Sigmoid colon (tissue), 6 donors: ENCODE measurements at regions not wholly inside any gene's neighbourhood (a gene's known extent, or its start where the extent isn't known, plus 50 kb on each side); places are given as distances from the start of the nearest gene placed in this dataset.

Source experiments
- DNase-seq: peaks from one replicate; pipeline ENCODE4 v3.0.0-alpha.2; 2019
- H3K27ac ChIP-seq, 4 donors: fragments of 200-600 bp; sonication (generic); one replicate each; pipeline ENCODE4 v1.5.1; 2016 to 2019; ENCODE audit warnings: mild to moderate bottlenecking in 1 of 4
- H3K27me3 ChIP-seq, 3 donors: fragments of 200-600 bp; sonication (generic); one replicate each; pipeline ENCODE4 v1.5.1; 2019; ENCODE audit warnings: mild to moderate bottlenecking in 1 of 3
- H3K36me3 ChIP-seq, 4 donors: fragments of 200-600 bp; sonication (generic); one replicate each; pipeline ENCODE4 v1.5.1; 2016 to 2019
- H3K4me1 ChIP-seq, 4 donors: fragments of 200-600 bp; sonication (generic); one replicate each; pipeline ENCODE4 v1.5.1; 2017 to 2019
- H3K4me3 ChIP-seq, 4 donors: fragments of 200-600 bp; sonication (generic); one replicate each; pipeline ENCODE4 v1.5.1; 2017 to 2019; ENCODE audit warnings: mild to moderate bottlenecking in 2 of 4, moderate library complexity in 1 of 4
- H3K9me3 ChIP-seq, 4 donors: fragments of 200-600 bp in 3 of 4; sonication (generic) in 3 of 4; one replicate each; pipeline versions ENCODE4 v1.5.1 to v1.6.1; 2013 to 2019
- EP300 ChIP-seq, 4 donors: sonication (generic); formaldehyde crosslinking; IDR thresholded peaks; one replicate each; pipeline ENCODE4 v1.6.1; 2017; ENCODE audit warnings: antibody characterized with exemption in 4 of 4
- POLR2A ChIP-seq, 2 donors: fragments of 450-650 bp; IDR thresholded peaks; one replicate each; pipeline ENCODE4 v1.6.1; 2016; ENCODE audit warnings: antibody characterized with exemption in 2 of 2, mild to moderate bottlenecking in 2 of 2, moderate library complexity in 2 of 2
- POLR2AphosphoS5 ChIP-seq, 4 donors: sonication (generic); formaldehyde crosslinking; IDR thresholded peaks; one replicate each; pipeline ENCODE4 v1.6.1; 2017; ENCODE audit warnings: antibody characterized with exemption in 4 of 4
- WGBS, 2 donors: extraction: QIAGEN DNeasy Blood & Tissue Kit; methylation state at CpG; one replicate each; pipeline ENCODE4 v1.1.7; 2013; 5-methylcytosine and 5-hydroxymethylcytosine counted together
- intact Hi-C: fragments of 100-400 bp; cut with DNase I; formaldehyde crosslinking; loops from one replicate; pipeline ENCODE4 v1.15.1; 2023
- TF ChIP-seq, protein P1 (sequence below), 4 experiments: fragments of 450-650 bp in 3 of 4; fragments of 200-600 bp in 1 of 4; IDR thresholded peaks; one replicate each; pipeline ENCODE4 v1.5.1; 2016 to 2019; ENCODE audit warnings: antibody characterized with exemption in 4 of 4, mild to moderate bottlenecking in 3 of 4, moderate library complexity in 2 of 4
- donor health status: healthy with polysubstance abuse.
- donor health status: healthy.

DNA sequence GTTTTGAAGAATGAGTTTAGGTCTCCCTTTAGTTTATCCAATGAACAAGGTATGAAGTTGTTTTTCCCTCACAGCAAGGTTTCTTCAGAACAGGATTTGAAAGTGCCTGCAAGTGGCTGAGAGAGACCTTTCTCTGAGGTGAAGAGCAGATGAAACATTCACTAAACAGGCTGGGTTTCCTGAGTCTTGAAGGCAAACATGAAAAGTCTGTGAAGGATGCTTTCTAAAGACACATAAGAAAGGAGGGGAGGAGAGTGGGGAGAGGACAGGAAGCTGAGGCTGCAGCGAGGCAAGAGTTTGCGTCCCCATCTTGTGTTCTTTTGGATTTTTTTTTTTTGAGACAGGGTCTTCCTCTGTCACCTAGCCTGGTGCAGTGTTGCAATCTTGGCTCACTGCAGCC, 95.7 kb upstream of the SIM2 start:
- WGBS, 2 donors, result 31 to 51% methylated on average over 2 of the region's 2 CpGs
- H3K36me3 ChIP-seq, result no peaks in the 10 kb centered on the region

DNA sequence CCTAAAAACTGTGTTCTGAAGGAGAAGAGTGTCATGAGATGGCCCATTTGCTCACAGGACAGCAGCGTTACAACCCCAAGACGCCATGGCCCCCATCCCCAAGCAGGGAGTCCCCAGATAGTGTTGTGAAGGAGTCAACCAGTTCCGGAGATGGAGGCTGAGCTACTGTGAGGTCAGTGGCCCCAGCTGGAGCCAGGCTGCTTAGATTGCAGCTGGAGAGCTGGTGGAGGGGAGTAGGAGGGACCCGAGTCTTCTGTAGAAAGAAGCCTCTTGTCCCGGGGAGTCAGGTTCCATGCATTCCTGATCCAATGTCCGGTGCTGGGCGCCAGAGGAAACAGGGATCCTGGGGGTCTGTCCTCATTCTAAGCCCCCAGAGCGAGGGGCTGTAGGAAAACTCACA, 93.5 kb upstream of the SIM2 start:
- no peaks in the 10 kb centered on the region for H3K36me3 ChIP-seq
- DNase-seq, result no peak
- no peaks in the 10 kb centered on the region for H3K4me1 ChIP-seq
- intact Hi-C loops, result no loop called here
- H3K4me3 ChIP-seq, result no peak overlapping the region
- peaks cover 0 to 25% (median 0%) of the 10 kb centered on the region in 3 donors for H3K27me3 ChIP-seq
- H3K27ac ChIP-seq, result no peak overlapping the region
- peaks cover 0 to 3% (median 0%) of the 10 kb centered on the region in 4 donors for H3K9me3 ChIP-seq
- WGBS, 2 donors, result 68 to 77% methylated on average over 8 of the region's 8 CpGs
- TF ChIP-seq EP300 (IDR thresholded peaks at IDR 0.05) (no peak), POLR2AphosphoS5 (IDR thresholded peaks at IDR 0.05) (no peak), POLR2A (IDR thresholded peaks at IDR 0.05) (no peak)
- TF ChIP-seq, protein P1, sequence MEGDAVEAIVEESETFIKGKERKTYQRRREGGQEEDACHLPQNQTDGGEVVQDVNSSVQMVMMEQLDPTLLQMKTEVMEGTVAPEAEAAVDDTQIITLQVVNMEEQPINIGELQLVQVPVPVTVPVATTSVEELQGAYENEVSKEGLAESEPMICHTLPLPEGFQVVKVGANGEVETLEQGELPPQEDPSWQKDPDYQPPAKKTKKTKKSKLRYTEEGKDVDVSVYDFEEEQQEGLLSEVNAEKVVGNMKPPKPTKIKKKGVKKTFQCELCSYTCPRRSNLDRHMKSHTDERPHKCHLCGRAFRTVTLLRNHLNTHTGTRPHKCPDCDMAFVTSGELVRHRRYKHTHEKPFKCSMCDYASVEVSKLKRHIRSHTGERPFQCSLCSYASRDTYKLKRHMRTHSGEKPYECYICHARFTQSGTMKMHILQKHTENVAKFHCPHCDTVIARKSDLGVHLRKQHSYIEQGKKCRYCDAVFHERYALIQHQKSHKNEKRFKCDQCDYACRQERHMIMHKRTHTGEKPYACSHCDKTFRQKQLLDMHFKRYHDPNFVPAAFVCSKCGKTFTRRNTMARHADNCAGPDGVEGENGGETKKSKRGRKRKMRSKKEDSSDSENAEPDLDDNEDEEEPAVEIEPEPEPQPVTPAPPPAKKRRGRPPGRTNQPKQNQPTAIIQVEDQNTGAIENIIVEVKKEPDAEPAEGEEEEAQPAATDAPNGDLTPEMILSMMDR (IDR thresholded peaks at IDR 0.05), result no peak

More for the DNA sequence above, 95.7 kb upstream of the SIM2 start:
- no peak for TF ChIP-seq EP300 (IDR thresholded peaks at IDR 0.05)
- TF ChIP-seq, protein P1 (IDR thresholded peaks at IDR 0.05), result no peak
- DNase-seq, result no peak
- no peak overlapping the region for H3K4me3 ChIP-seq
- H3K4me1 ChIP-seq, result no peaks in the 10 kb centered on the region
- intact Hi-C loops, result no loop called here
- peaks cover 0 to 31% (median 0%) of the 10 kb centered on the region in 3 donors for H3K27me3 ChIP-seq
- no peak overlapping the region for H3K27ac ChIP-seq
- peaks cover 0 to 5% (median 1%) of the 10 kb centered on the region in 4 donors for H3K9me3 ChIP-seq

DNA sequence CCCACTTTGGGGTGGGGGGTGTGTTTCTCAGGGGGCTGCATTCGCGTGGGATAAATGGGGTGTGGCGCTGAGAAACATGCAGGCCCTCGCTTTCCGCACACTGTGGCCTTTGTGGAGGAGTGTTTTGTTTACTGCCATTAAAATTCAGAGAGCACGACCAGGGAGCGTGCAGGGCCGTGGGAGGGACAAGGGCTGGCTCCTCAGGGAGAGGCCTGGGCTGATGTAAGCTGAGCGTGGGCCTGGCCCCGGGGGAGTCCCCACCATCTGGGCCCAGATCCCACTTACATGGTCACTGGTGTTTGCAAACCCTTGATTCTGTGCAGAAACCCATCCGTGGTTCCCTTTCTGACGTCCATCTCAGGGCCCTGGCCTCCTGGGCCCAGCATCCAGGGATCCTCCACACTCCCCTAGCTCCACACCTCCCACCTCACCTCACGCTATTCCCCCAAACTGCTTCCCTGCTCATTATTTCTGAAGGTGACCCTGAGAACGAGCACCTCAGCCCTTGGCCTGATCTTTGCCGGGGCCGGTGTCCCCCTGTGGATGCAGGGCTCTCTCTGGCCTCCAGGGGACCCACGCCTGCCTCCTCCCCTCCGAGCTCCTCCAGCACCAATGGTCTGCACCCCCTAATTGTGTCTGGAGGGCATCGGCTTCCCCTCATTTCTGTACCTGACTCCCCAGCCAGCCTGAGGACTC, 92.5 kb upstream of the SIM2 start:
- no peak overlapping the region for H3K4me3 ChIP-seq
- no peak for DNase-seq
- H3K9me3 ChIP-seq, result no peaks in the 10 kb centered on the region
- H3K36me3 ChIP-seq, result no peaks in the 10 kb centered on the region
- peaks cover 0 to 15% (median 0%) of the 10 kb centered on the region in 3 donors for H3K27me3 ChIP-seq
- H3K4me1 ChIP-seq, result no peaks in the 10 kb centered on the region
- 38 to 67% methylated on average over 19 of the region's 19 CpGs for WGBS, 2 donors
- intact Hi-C loops, result no loop called here
- no peak overlapping the region for H3K27ac ChIP-seq
- TF ChIP-seq, protein P1 (IDR thresholded peaks at IDR 0.05), result no peak
- TF ChIP-seq EP300 (IDR thresholded peaks at IDR 0.05) (no peak), POLR2A (IDR thresholded peaks at IDR 0.05) (no peak), POLR2AphosphoS5 (IDR thresholded peaks at IDR 0.05) (no peak)

DNA sequence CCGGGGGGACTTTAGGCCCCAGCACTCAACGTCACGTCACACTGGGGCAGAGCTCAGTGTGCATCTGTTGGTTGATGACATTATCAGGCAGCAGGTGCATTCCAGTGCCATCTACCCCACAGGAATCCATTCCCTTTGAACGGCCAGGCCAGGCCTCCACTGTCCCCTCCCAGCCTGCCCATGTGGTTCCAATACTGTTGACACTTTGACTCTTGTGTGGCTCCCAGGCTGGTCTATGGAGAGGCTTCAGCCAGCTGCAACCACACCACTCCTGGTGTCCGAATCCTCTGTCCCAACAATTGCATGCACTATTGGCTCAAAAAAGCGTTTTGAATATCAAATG, 92.0 kb upstream of the SIM2 start:
- no peak for DNase-seq
- no peaks in the 10 kb centered on the region for H3K9me3 ChIP-seq
- H3K4me3 ChIP-seq, result no peak overlapping the region
- H3K4me1 ChIP-seq, result no peaks in the 10 kb centered on the region
- intact Hi-C loops, result no loop called here
- H3K27me3 ChIP-seq, result peaks cover 0 to 13% (median 0%) of the 10 kb centered on the region in 3 donors
- H3K36me3 ChIP-seq, result no peaks in the 10 kb centered on the region
- WGBS, 2 donors, result 75 to 88% methylated on average over 6 of the region's 6 CpGs
- TF ChIP-seq POLR2AphosphoS5 (IDR thresholded peaks at IDR 0.05), result no peak
- no peak for TF ChIP-seq POLR2A (IDR thresholded peaks at IDR 0.05)
- TF ChIP-seq, protein P1 (IDR thresholded peaks at IDR 0.05), result no peak
- no peak for TF ChIP-seq EP300 (IDR thresholded peaks at IDR 0.05)
- no peak overlapping the region for H3K27ac ChIP-seq
